ENCODE measurements at regions not wholly inside any gene's neighbourhood (a gene's known extent, or its start where the extent isn't known, plus 50 kb on each side); places are given as distances from the start of the nearest gene placed in this dataset.

DNA sequence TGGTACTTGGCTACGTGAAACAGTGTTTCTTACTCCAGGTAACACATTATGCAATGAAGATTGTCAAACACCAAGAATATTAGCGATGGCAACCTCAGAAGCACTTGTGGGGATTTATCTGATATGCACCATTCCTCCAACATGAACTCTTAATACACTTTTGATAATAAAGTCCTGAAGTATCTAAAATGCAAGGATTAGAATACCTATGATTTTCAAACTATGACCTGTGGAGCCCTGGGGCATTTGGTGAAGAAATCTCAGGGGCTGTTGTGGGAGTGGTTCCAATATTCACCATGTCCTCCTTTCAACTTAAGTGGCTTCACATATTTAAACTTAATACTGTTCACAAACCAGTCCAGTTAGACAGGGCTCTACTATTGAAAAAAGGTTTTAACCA, 214.6 kb upstream of the POU5F2 start:
- Histone ChIP-seq H3K36me3 (ENCODE audit: control insufficient read depth, insufficient read depth, low read length) (no peaks in the 10 kb centered on the region), H2AFZ (ENCODE audit: low read length) (no peak overlapping the region), H3K9me3 (ENCODE audit: control insufficient read depth, insufficient read depth, low read depth, low read length) (no peaks in the 10 kb centered on the region), H3K4me3 (replicated peaks in 1 of 4; ENCODE audit: control extremely low read depth in 1 of 4, insufficient read depth in 1 of 4, low read depth in 3 of 4, low read length in 4 of 4) (no peak overlapping the region), H4K20me1 (ENCODE audit: control insufficient read depth, extremely low read depth, insufficient read depth, low read length) (no peaks in the 10 kb centered on the region), H3K27me3 (ENCODE audit: control insufficient read depth, insufficient read depth, low read length) (no peaks in the 10 kb centered on the region), H3K4me2 (ENCODE audit: extremely low read depth, insufficient read depth, low read length) (no peak overlapping the region), H3K79me2 (ENCODE audit: control insufficient read depth, insufficient read depth, low read length) (no peaks in the 10 kb centered on the region), H3K27ac (ENCODE audit: insufficient read depth, low read length) (no peak overlapping the region), H3K4me1 (ENCODE audit: control insufficient read depth, extremely low read depth, insufficient read depth, low read length) (no peaks in the 10 kb centered on the region), H3K9ac (ENCODE audit: insufficient read depth, low read length) (no peak overlapping the region)
- TF ChIP-seq EZH2 (IDR thresholded peaks at IDR 0.05; ENCODE audit: low read length, missing control alignments), result no peak
- TF ChIP-seq, protein P1, sequence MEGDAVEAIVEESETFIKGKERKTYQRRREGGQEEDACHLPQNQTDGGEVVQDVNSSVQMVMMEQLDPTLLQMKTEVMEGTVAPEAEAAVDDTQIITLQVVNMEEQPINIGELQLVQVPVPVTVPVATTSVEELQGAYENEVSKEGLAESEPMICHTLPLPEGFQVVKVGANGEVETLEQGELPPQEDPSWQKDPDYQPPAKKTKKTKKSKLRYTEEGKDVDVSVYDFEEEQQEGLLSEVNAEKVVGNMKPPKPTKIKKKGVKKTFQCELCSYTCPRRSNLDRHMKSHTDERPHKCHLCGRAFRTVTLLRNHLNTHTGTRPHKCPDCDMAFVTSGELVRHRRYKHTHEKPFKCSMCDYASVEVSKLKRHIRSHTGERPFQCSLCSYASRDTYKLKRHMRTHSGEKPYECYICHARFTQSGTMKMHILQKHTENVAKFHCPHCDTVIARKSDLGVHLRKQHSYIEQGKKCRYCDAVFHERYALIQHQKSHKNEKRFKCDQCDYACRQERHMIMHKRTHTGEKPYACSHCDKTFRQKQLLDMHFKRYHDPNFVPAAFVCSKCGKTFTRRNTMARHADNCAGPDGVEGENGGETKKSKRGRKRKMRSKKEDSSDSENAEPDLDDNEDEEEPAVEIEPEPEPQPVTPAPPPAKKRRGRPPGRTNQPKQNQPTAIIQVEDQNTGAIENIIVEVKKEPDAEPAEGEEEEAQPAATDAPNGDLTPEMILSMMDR (conservative IDR thresholded peaks at IDR 0.05 in 1 of 2, IDR thresholded peaks at IDR 0.05 in 1 of 2; ENCODE audit: low read depth in 1 of 2, low read length in 2 of 2), result no peak
- no peak for DNase-seq (ENCODE audit: low read depth in 2 of 2)

DNA sequence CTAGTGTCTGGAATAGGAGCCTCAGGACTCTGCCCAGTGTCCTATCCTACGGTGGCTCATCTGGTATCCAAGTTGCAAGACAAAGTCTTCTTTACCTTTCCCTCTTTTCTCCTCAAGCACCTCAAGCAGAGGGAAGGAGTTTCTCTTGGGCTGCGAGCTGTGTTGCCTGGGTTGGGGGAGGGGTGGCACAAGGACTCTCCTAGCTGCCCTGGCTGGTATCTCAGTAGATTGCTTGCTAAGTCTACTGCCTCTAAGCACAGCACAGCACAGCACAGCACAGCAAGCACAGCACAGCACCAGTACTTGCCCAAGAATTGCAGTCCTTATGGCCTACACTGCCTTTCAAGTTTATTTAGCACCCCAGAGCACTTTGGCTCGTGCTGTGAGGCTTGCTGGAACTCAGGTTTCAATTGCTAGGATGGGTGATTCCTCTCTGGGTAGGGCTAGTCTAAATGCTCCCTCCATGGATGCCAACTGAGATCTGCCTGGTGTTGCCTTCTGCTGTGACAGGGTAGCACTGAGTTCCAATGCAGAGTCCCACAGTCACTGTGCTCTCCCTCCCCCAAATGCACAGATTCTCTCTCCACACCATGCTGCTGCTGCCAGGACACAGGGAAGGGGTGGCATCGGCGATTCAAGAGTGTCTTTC, 213.1 kb upstream of the POU5F2 start:
- TF ChIP-seq EZH2 (IDR thresholded peaks at IDR 0.05; ENCODE audit: low read length, missing control alignments), result no peak
- TF ChIP-seq, protein P1 (conservative IDR thresholded peaks at IDR 0.05 in 1 of 2, IDR thresholded peaks at IDR 0.05 in 1 of 2; ENCODE audit: low read depth in 1 of 2, low read length in 2 of 2), result no peak
- no peaks in the 10 kb centered on the region for H3K79me2 ChIP-seq (ENCODE audit: control insufficient read depth, insufficient read depth, low read length)
- no peak overlapping the region for H3K4me3 ChIP-seq (replicated peaks in 1 of 4; ENCODE audit: control extremely low read depth in 1 of 4, insufficient read depth in 1 of 4, low read depth in 3 of 4, low read length in 4 of 4)
- H3K4me2 ChIP-seq (ENCODE audit: extremely low read depth, insufficient read depth, low read length), result no peak overlapping the region
- no peak overlapping the region for H3K27ac ChIP-seq (ENCODE audit: insufficient read depth, low read length)
- no peaks in the 10 kb centered on the region for H4K20me1 ChIP-seq (ENCODE audit: control insufficient read depth, extremely low read depth, insufficient read depth, low read length)
- no peaks in the 10 kb centered on the region for H3K9me3 ChIP-seq (ENCODE audit: control insufficient read depth, insufficient read depth, low read depth, low read length)
- H3K27me3 ChIP-seq (ENCODE audit: control insufficient read depth, insufficient read depth, low read length), result no peaks in the 10 kb centered on the region
- H3K9ac ChIP-seq (ENCODE audit: insufficient read depth, low read length), result no peak overlapping the region
- no peaks in the 10 kb centered on the region for H3K4me1 ChIP-seq (ENCODE audit: control insufficient read depth, extremely low read depth, insufficient read depth, low read length)
- DNase-seq (ENCODE audit: low read depth in 2 of 2), result no peak
- H3K36me3 ChIP-seq (ENCODE audit: control insufficient read depth, insufficient read depth, low read length), result no peaks in the 10 kb centered on the region
- H2AFZ ChIP-seq (ENCODE audit: low read length), result no peak overlapping the region

DNA sequence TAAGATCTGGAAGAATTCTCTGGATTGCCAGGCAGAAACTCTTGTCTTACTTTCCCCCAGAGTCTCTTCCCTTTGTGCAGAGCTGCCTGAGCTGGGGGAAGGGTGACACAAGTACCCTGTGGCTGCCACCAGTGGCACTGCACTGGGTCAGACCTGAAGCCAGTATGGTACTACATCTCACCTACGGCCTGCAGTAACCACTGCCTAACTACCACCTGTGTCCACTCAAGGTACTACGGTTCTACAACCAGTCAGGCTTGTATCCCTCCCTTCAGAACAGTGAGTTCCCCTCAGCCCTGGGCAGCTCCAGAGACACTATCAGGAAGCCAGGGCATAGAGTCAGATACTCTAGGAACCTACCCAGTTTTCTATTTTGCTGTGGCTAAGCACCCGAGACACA, 212.0 kb upstream of the POU5F2 start:
- H4K20me1 ChIP-seq (ENCODE audit: control insufficient read depth, extremely low read depth, insufficient read depth, low read length), result no peaks in the 10 kb centered on the region
- no peaks in the 10 kb centered on the region for H3K36me3 ChIP-seq (ENCODE audit: control insufficient read depth, insufficient read depth, low read length)
- no peaks in the 10 kb centered on the region for H3K27me3 ChIP-seq (ENCODE audit: control insufficient read depth, insufficient read depth, low read length)
- no peak overlapping the region for H3K4me3 ChIP-seq (replicated peaks in 1 of 4; ENCODE audit: control extremely low read depth in 1 of 4, insufficient read depth in 1 of 4, low read depth in 3 of 4, low read length in 4 of 4)
- no peak overlapping the region for H3K4me2 ChIP-seq (ENCODE audit: extremely low read depth, insufficient read depth, low read length)
- no peak for TF ChIP-seq EZH2 (IDR thresholded peaks at IDR 0.05; ENCODE audit: low read length, missing control alignments)
- TF ChIP-seq, protein P1 (conservative IDR thresholded peaks at IDR 0.05 in 1 of 2, IDR thresholded peaks at IDR 0.05 in 1 of 2; ENCODE audit: low read depth in 1 of 2, low read length in 2 of 2), result no peak
- no peak overlapping the region for H3K27ac ChIP-seq (ENCODE audit: insufficient read depth, low read length)
- DNase-seq (ENCODE audit: low read depth in 2 of 2), result no peak
- no peak overlapping the region for H3K9ac ChIP-seq (ENCODE audit: insufficient read depth, low read length)
- no peaks in the 10 kb centered on the region for H3K4me1 ChIP-seq (ENCODE audit: control insufficient read depth, extremely low read depth, insufficient read depth, low read length)
- no peak overlapping the region for H2AFZ ChIP-seq (ENCODE audit: low read length)
- H3K9me3 ChIP-seq (ENCODE audit: control insufficient read depth, insufficient read depth, low read depth, low read length), result no peaks in the 10 kb centered on the region
- H3K79me2 ChIP-seq (ENCODE audit: control insufficient read depth, insufficient read depth, low read length), result no peaks in the 10 kb centered on the region
